ENCODE measurements at regions not wholly inside any gene's neighbourhood (a gene's known extent, or its start where the extent isn't known, plus 50 kb on each side); places are given as distances from the start of the nearest gene placed in this dataset.

GRCh38 chr3:21936207-21936606 is 185.2 kb upstream of the ZNF385D start:
- H3K14ac ChIP-seq (ENCODE audit: insufficient read depth, low read length) = no peak overlapping the region
- H3K79me1 ChIP-seq (ENCODE audit: insufficient read depth, low read depth, low read length, poor library complexity, severe bottlenecking) = no peaks in the 10 kb centered on the region
- no peak overlapping the region for H2BK15ac ChIP-seq (ENCODE audit: low read depth, low read length)
- Mint-ChIP-seq H3K36me3 (ENCODE audit: insufficient read depth in 1 of 3, low read depth in 3 of 3) (no peaks in the 10 kb centered on the region), H3K27ac (no peak overlapping the region), H3K9me3 (no peaks in the 10 kb centered on the region), H3K27me3 (ENCODE audit: low read depth) (no peaks in the 10 kb centered on the region), H3K4me1 (no peaks in the 10 kb centered on the region), H3K4me3 (no peak overlapping the region)
- H4K91ac ChIP-seq (ENCODE audit: insufficient read length, low read depth, low read length) = no peak overlapping the region
- H2BK12ac ChIP-seq (ENCODE audit: insufficient read length, low read depth, low read length) = no peak overlapping the region
- H4K8ac ChIP-seq (replicated peaks; ENCODE audit: insufficient read length, low read depth, low read length) = no peak overlapping the region
- H4K20me1 ChIP-seq (ENCODE audit: control insufficient read depth, insufficient read depth, insufficient read length) = no peaks in the 10 kb centered on the region
- no peaks in the 10 kb centered on the region for H3K4me1 ChIP-seq (ENCODE audit: insufficient read depth, low read length)
- DNase-seq = no peak
- H3K4ac ChIP-seq (ENCODE audit: low read depth, low read length) = no peak overlapping the region
- no peak overlapping the region for H2BK20ac ChIP-seq (ENCODE audit: low read depth, low read length, poor library complexity, severe bottlenecking)
- H3T11ph ChIP-seq (ENCODE audit: low read length) = no peak overlapping the region
- H3K79me2 ChIP-seq (ENCODE audit: insufficient read depth, low read length) = no peaks in the 10 kb centered on the region
- WGBS (ENCODE audit: extremely low coverage, insufficient read length, low lambda C conversion rate) = no CpG with 5 or more reads among the region's 2 CpGs
- TF ChIP-seq CTCF (conservative IDR thresholded peaks at IDR 0.05) = no peak
- no peak overlapping the region for H2BK120ac ChIP-seq (ENCODE audit: low read depth, low read length, poor library complexity, severe bottlenecking)
- H3K18ac ChIP-seq (ENCODE audit: insufficient read length, low read depth, low read length) = no peak overlapping the region
- H2AK5ac ChIP-seq (ENCODE audit: insufficient read length, low read length) = no peak overlapping the region
- H3K27ac ChIP-seq (ENCODE audit: insufficient read length, low read depth, low read length) = no peak overlapping the region
- no peaks in the 10 kb centered on the region for H3K9me3 ChIP-seq (ENCODE audit: control insufficient read depth, low read depth, low read length)
- no peak overlapping the region for H3K23ac ChIP-seq (ENCODE audit: insufficient read length, low read depth, low read length)
- no peak overlapping the region for H4K5ac ChIP-seq (ENCODE audit: insufficient read length, low read depth, low read length)
- no peaks in the 10 kb centered on the region for H3K27me3 ChIP-seq (ENCODE audit: insufficient read depth, low read length)
- H3K23me2 ChIP-seq (ENCODE audit: insufficient read length, low read depth, low read length, poor library complexity, severe bottlenecking) = no peaks in the 10 kb centered on the region
- no peak overlapping the region for H2AFZ ChIP-seq (ENCODE audit: low read length)
- no peak overlapping the region for H3K4me2 ChIP-seq (ENCODE audit: insufficient read depth, insufficient read length, low read length)
- H3K56ac ChIP-seq (ENCODE audit: insufficient read length, low read depth, low read length) = no peak overlapping the region
- H2BK5ac ChIP-seq (ENCODE audit: insufficient read length, low read length) = no peak overlapping the region
- H3K9ac ChIP-seq (ENCODE audit: extremely low read depth, insufficient read length, low read length) = no peak overlapping the region
